ENCODE measurements at regions not wholly inside any gene's neighbourhood (a gene's known extent, or its start where the extent isn't known, plus 50 kb on each side); places are given as distances from the start of the nearest gene placed in this dataset.
"Not testable (repeated sequence)": the region's sequence is repeated elsewhere in the genome, so short reads cannot be mapped to it uniquely, and the experiment has no call there.

GRCh38 chr10:44132361-44133289 lies 252.3 kb downstream of the CXCL12 start:
- TF ChIP-seq, protein P1, sequence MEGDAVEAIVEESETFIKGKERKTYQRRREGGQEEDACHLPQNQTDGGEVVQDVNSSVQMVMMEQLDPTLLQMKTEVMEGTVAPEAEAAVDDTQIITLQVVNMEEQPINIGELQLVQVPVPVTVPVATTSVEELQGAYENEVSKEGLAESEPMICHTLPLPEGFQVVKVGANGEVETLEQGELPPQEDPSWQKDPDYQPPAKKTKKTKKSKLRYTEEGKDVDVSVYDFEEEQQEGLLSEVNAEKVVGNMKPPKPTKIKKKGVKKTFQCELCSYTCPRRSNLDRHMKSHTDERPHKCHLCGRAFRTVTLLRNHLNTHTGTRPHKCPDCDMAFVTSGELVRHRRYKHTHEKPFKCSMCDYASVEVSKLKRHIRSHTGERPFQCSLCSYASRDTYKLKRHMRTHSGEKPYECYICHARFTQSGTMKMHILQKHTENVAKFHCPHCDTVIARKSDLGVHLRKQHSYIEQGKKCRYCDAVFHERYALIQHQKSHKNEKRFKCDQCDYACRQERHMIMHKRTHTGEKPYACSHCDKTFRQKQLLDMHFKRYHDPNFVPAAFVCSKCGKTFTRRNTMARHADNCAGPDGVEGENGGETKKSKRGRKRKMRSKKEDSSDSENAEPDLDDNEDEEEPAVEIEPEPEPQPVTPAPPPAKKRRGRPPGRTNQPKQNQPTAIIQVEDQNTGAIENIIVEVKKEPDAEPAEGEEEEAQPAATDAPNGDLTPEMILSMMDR (conservative IDR thresholded peaks at IDR 0.05; ENCODE audit: low read depth, low read length): no peak
- no peak for DNase-seq (ENCODE audit: low read depth)
- no peak overlapping the region for H3K4me3 ChIP-seq (ENCODE audit: low read length)

GRCh38 chr10:44126291-44126717 lies 258.6 kb downstream of the CXCL12 start:
- DNase-seq (ENCODE audit: low read depth): no peak
- TF ChIP-seq, protein P1 (conservative IDR thresholded peaks at IDR 0.05; ENCODE audit: low read depth, low read length): no peak
- no peak overlapping the region for H3K4me3 ChIP-seq (ENCODE audit: low read length)

DNA sequence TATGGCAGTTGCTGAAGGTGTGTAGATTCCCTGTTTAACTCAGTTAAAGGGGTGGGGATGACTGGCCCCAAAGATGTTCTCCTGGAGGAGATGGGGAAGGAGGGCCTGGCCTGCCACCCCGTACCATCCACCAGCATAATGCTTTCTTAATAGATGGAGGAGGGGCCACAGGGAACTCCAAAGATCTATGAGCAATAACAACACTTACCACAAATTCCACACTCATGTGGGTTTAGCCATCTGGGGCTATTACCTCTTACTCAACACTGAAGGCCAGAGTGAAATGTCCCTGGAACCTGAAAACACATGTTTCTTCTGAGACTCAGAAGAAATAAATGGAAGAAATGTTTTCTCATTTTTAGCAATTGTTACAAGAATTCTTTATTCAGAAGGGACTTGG lies 259.0 kb downstream of the CXCL12 start:
- DNase-seq (ENCODE audit: low read depth): no peak
- H3K4me3 ChIP-seq (ENCODE audit: low read length): no peak overlapping the region
- TF ChIP-seq, protein P1 (conservative IDR thresholded peaks at IDR 0.05; ENCODE audit: low read depth, low read length): no peak

DNA sequence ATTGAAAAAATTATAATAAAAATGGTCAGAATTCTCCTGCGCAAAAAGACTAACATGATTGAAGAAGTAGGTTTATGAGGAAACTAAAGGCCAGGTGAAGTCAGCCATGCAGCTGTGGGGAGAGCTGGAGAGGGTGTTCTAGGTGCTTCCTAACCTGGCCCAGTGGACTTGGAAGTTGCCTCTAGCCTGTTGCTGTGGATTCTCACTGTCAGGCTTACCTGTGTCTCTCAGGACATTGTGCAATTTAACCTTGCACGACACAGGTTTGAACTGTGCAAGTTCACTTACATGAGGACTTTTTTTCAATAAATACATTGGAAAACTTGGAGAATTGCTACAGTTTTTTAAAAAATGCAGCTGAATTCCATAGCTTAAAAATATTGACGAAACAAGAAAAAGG lies 266.4 kb downstream of the CXCL12 start:
- DNase-seq (ENCODE audit: low read depth): no peak
- no peak overlapping the region for H3K4me3 ChIP-seq (ENCODE audit: low read length)
- TF ChIP-seq, protein P1 (conservative IDR thresholded peaks at IDR 0.05; ENCODE audit: low read depth, low read length): no peak

DNA sequence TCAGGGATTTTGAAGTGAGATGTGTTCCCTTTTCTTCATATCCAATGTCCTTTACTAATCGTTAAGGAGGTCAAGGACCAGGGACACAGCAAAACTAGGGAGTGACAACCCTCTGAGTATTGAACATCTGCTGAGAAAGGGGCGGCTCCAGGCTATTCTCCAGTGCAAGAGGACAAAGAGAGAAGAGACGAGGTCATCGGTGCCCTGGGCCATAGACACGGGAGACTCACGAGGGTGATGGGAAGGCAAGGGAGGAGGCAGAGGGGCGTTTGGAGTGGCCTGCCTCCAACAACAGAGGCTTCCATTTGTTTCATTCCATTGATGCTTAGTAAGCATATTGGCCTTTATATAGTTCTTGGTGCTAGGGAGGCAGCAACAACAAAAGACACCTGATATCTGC lies 268.4 kb downstream of the CXCL12 start:
- no peak for DNase-seq (ENCODE audit: low read depth)
- no peak overlapping the region for H3K4me3 ChIP-seq (ENCODE audit: low read length)
- TF ChIP-seq, protein P1 (conservative IDR thresholded peaks at IDR 0.05; ENCODE audit: low read depth, low read length): no peak

DNA sequence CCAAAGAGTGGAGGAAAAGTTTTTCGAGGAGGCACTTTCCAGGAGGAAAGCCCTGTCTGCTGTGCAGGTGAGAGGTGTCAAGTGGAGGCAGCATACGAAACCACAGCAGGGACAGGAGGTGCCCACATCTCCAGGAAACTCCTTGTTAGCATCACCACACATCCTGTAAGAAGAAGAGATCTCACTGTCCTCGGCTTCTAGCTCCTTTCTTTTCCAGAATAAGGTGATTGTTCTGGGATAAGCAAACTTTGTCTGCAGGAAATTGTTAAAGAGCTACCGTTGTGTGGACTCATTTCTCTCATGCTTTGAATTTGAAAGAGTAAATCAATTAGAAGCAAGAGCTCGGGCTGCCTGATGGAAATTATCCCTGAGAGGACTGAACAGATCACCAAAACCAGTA lies 269.4 kb downstream of the CXCL12 start:
- TF ChIP-seq, protein P1 (conservative IDR thresholded peaks at IDR 0.05; ENCODE audit: low read depth, low read length): no peak
- no peak for DNase-seq (ENCODE audit: low read depth)
- no peak overlapping the region for H3K4me3 ChIP-seq (ENCODE audit: low read length)

DNA sequence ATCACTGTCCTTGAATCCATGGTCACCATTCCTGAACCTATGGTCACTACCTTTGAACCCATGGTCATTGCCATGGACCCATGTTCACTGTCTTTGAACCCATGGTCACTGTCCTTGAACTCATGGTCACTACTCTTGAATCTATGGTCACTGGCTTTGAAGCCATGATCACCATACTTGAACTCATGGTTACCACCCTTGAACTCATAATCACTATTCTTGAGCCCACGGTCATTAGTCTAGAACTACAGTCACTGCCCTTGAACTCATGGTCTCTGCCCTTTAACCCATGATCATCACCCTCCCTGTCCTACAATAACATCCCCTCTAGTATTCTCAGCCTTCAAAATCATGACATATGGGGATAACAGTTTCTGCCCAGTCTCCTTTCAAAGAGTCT lies 270.5 kb downstream of the CXCL12 start:
- TF ChIP-seq, protein P1 (conservative IDR thresholded peaks at IDR 0.05; ENCODE audit: low read depth, low read length): no peak

GRCh38 chr10:44112280-44112679 lies 272.6 kb downstream of the CXCL12 start:
- not testable (repeated sequence) for DNase-seq (ENCODE audit: low read depth); H3K4me3 ChIP-seq (ENCODE audit: low read length)

More for the DNA sequence above, 270.5 kb downstream of the CXCL12 start:
- no peak for DNase-seq (ENCODE audit: low read depth)
- H3K4me3 ChIP-seq (ENCODE audit: low read length): no peak overlapping the region
